ENCODE measurements at regions not wholly inside any gene's neighbourhood (a gene's known extent, or its start where the extent isn't known, plus 50 kb on each side); places are given as distances from the start of the nearest gene placed in this dataset.

DNA sequence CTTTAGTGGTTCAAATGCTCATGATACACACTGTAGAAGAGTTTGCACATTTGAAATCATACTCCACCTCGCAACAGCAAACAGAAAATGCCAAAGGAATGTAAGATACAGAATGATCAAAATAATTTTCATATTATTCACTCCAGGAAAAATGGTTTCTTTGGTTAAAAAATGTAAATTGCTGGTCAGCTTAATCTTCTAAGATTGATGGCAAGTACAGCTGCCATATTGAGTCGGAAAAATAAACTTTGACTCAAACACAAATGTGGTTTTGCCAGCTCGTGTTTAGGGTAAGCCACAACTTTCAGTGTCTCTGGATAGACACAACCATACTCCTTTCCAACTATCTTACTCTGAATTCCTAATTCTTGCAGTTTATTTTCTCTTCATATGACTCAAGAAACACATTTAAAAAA lies 154.9 kb upstream of the SMIM21 start:
- Histone ChIP-seq H3K4me3 (ENCODE audit: low read depth, low read length) (no peak overlapping the region), H3K27ac (ENCODE audit: low read depth, low read length) (no peak overlapping the region), H3K9me3 (ENCODE audit: control insufficient read depth, insufficient read depth, low read length) (no peaks in the 10 kb centered on the region), H3K27me3 (ENCODE audit: control insufficient read depth, insufficient read depth, low read length) (no peaks in the 10 kb centered on the region), H3K4me1 (ENCODE audit: control insufficient read depth, insufficient read depth, low read length) (peaks cover 20% of the 10 kb centered on the region), H3K9ac (ENCODE audit: low read depth, low read length) (no peak overlapping the region), H3K36me3 (ENCODE audit: control insufficient read depth, insufficient read depth, low read length) (no peaks in the 10 kb centered on the region)

DNA sequence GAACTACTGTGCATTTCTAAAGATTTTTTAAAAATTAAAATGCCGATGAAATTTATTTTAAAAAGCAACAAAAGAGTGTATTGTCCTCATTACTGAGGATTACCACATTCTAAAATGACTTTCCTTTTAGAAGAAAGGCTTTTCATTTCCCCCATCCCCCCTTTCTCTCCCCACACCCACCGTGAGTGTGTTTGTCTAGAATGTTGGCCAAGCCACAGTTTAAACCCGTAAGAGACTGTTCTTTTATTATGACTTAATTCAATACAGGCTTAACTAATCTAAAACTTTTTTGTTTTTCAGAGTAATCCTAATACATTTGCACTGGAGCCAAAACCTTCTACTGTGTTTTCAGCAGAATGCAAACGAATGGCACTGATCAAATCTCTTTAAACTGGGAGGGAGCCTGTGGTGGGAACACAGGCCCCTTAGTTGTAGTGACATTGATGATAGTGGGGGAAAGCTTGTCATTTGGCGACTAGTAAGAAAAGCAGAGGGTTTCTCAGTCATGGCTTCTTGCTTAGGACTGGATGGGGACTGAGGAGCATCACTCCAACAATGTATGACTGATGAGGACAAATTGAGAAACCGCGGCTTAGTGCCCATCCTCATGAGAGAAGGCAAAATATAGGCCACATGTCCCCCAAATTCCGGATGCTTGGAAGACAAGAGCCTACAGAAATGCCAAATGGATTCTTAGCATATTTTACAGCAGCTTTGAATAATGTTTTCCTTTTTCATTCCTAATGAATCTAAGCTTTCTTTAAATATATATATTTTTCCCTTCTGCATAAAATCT lies 154.0 kb upstream of the SMIM21 start:
- no peaks in the 10 kb centered on the region for H3K27me3 ChIP-seq (ENCODE audit: control insufficient read depth, insufficient read depth, low read length)
- H3K9me3 ChIP-seq (ENCODE audit: control insufficient read depth, insufficient read depth, low read length) = no peaks in the 10 kb centered on the region
- H3K4me1 ChIP-seq (ENCODE audit: control insufficient read depth, insufficient read depth, low read length) = peaks cover 16% of the 10 kb centered on the region
- H3K27ac ChIP-seq (ENCODE audit: low read depth, low read length) = no peak overlapping the region
- no peak overlapping the region for H3K9ac ChIP-seq (ENCODE audit: low read depth, low read length)
- H3K4me3 ChIP-seq (ENCODE audit: low read depth, low read length) = no peak overlapping the region
- H3K36me3 ChIP-seq (ENCODE audit: control insufficient read depth, insufficient read depth, low read length) = no peaks in the 10 kb centered on the region

DNA sequence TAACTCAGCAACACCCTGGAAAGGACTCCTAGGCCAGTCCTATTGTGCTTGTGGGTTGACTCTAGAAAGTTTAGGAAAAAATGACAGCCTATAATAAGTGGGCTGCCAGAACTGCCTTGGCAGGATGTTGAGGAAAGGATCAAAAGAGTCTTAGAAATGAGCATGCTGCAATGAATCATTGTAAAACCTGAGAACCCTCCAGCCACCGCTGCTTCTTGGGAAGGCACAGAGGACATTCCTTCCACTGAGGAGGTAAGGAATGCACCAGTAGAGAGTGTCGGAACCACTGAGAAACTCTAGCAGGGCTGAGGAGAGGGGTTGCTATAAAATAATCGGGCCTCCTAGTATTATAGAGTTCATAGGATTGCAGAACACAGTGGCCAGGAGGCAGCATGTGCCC lies 146.7 kb upstream of the SMIM21 start:
- H3K27ac ChIP-seq (ENCODE audit: low read depth, low read length) = no peak overlapping the region
- no peaks in the 10 kb centered on the region for H3K4me1 ChIP-seq (ENCODE audit: control insufficient read depth, insufficient read depth, low read length)
- H3K4me3 ChIP-seq (ENCODE audit: low read depth, low read length) = no peak overlapping the region
- H3K27me3 ChIP-seq (ENCODE audit: control insufficient read depth, insufficient read depth, low read length) = no peaks in the 10 kb centered on the region
- H3K9me3 ChIP-seq (ENCODE audit: control insufficient read depth, insufficient read depth, low read length) = no peaks in the 10 kb centered on the region
- no peak overlapping the region for H3K9ac ChIP-seq (ENCODE audit: low read depth, low read length)
- no peaks in the 10 kb centered on the region for H3K36me3 ChIP-seq (ENCODE audit: control insufficient read depth, insufficient read depth, low read length)

DNA sequence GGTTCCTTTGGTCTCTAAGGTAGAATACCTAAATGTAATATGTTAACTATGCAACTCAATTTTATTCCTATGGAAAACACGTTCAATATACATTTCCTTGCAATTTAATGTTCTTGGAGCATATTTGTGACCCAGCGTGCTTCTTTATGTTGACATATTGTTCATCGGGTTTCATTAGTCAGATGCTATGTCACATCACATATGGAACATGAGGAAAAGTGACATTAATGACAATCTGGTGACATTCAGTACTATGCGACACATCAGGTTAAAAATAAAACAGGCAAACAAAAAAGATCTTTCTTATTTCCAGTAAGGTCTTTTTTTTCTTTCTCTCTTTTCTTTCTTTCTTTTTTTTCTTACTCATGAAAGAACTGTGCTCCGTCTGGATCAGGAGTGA lies 135.6 kb upstream of the SMIM21 start:
- no peaks in the 10 kb centered on the region for H3K4me1 ChIP-seq (ENCODE audit: control insufficient read depth, insufficient read depth, low read length)
- no peaks in the 10 kb centered on the region for H3K9me3 ChIP-seq (ENCODE audit: control insufficient read depth, insufficient read depth, low read length)
- H3K27me3 ChIP-seq (ENCODE audit: control insufficient read depth, insufficient read depth, low read length) = no peaks in the 10 kb centered on the region
- H3K9ac ChIP-seq (ENCODE audit: low read depth, low read length) = no peak overlapping the region
- H3K36me3 ChIP-seq (ENCODE audit: control insufficient read depth, insufficient read depth, low read length) = no peaks in the 10 kb centered on the region
- no peak overlapping the region for H3K27ac ChIP-seq (ENCODE audit: low read depth, low read length)
- H3K4me3 ChIP-seq (ENCODE audit: low read depth, low read length) = no peak overlapping the region

DNA sequence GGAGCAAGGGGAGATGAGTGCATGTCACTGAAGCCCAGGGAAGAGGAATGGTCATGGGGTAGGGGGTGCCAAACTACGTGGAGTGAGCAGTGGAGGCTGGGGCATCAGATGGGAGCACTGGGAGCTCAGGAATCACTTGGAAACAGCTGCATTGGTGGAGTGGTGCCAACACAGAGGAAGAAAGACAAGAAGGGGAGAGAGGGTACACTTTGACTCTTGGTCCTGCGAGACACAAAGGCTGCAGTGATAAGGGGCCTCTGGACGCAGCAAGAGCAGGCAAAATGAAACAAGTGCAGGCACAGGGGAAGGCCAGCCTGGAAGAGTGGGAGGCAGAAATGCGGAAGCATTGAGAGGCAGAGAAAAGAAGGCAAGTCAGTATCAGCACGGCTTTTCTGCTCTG lies 134.7 kb upstream of the SMIM21 start:
- Histone ChIP-seq H3K27me3 (ENCODE audit: control insufficient read depth, insufficient read depth, low read length) (no peaks in the 10 kb centered on the region), H3K9me3 (ENCODE audit: control insufficient read depth, insufficient read depth, low read length) (no peaks in the 10 kb centered on the region), H3K9ac (ENCODE audit: low read depth, low read length) (no peak overlapping the region), H3K4me1 (ENCODE audit: control insufficient read depth, insufficient read depth, low read length) (no peaks in the 10 kb centered on the region), H3K36me3 (ENCODE audit: control insufficient read depth, insufficient read depth, low read length) (no peaks in the 10 kb centered on the region), H3K4me3 (ENCODE audit: low read depth, low read length) (no peak overlapping the region), H3K27ac (ENCODE audit: low read depth, low read length) (no peak overlapping the region)

DNA sequence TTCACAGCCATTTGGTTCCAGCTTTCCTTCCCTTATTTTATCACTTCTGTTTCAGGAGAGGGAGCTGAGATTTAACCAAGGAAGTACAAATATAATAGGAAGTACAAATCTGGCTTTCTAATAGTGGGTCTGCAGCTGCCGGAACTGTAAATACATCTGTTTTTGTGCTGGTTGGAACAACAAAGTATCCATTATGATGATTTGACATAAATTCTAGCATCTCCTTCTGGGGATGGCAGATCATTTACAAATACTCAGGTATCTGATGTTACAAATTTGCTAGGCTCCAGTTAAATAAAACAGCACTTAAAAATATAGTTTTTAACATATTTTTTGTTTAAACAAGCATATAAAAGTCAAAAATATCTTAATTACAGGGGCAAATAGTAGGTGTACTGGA lies 131.3 kb upstream of the SMIM21 start:
- no peak overlapping the region for H3K27ac ChIP-seq (ENCODE audit: low read depth, low read length)
- H3K9me3 ChIP-seq (ENCODE audit: control insufficient read depth, insufficient read depth, low read length) = no peaks in the 10 kb centered on the region
- no peaks in the 10 kb centered on the region for H3K36me3 ChIP-seq (ENCODE audit: control insufficient read depth, insufficient read depth, low read length)
- H3K4me3 ChIP-seq (ENCODE audit: low read depth, low read length) = no peak overlapping the region
- H3K27me3 ChIP-seq (ENCODE audit: control insufficient read depth, insufficient read depth, low read length) = no peaks in the 10 kb centered on the region
- H3K4me1 ChIP-seq (ENCODE audit: control insufficient read depth, insufficient read depth, low read length) = peaks cover 16% of the 10 kb centered on the region
- H3K9ac ChIP-seq (ENCODE audit: low read depth, low read length) = no peak overlapping the region

DNA sequence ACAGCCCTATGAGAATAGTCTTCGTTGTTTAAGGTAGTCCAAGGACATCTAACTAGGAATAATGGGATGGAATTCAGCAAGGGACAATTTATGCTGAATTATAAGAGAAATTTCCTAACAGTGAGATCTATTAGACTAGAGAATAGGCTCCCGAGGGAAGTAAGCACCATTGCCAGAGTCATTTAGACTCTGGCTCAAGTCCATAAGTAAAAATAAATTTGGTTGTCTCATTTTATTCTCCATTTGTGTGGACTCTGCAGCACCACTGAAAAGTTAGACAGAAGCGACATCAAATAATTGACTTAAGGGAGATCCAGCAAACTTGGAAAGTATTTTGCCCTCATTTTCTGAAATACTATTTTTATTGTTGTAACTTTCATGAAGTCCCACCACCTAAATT lies 129.3 kb upstream of the SMIM21 start:
- H3K27ac ChIP-seq (ENCODE audit: low read depth, low read length) = no peak overlapping the region
- no peaks in the 10 kb centered on the region for H3K27me3 ChIP-seq (ENCODE audit: control insufficient read depth, insufficient read depth, low read length)
- no peak overlapping the region for H3K4me3 ChIP-seq (ENCODE audit: low read depth, low read length)
- H3K9me3 ChIP-seq (ENCODE audit: control insufficient read depth, insufficient read depth, low read length) = no peaks in the 10 kb centered on the region
- no peak overlapping the region for H3K9ac ChIP-seq (ENCODE audit: low read depth, low read length)
- H3K4me1 ChIP-seq (ENCODE audit: control insufficient read depth, insufficient read depth, low read length) = peaks cover 19% of the 10 kb centered on the region
- H3K36me3 ChIP-seq (ENCODE audit: control insufficient read depth, insufficient read depth, low read length) = no peaks in the 10 kb centered on the region

DNA sequence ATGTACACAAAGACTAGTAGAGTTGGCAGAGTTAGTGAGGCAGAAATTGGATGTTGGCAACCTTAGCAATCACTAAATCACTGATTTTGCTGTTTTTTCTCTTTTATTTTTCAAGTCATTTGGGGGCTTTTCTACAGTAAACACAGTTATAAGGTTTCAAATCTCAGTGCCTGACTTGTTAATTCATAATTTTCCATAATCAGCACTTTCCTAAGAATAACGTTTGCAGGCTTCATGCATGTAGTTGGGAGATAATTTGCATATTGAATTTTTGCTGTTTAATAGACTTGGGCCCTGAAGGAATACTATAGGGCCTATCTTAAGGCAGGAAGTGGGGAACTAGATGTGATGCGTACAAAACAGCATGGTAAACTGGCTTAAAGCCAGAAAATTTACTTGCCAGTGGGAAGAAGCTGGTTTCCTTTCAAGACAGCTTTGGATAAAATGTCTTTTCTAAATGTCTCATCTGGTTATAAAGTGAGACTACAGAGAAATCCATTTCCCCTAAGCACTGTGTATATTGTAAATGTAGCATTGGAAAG lies 127.2 kb upstream of the SMIM21 start:
- no peaks in the 10 kb centered on the region for H3K9me3 ChIP-seq (ENCODE audit: control insufficient read depth, insufficient read depth, low read length)
- H3K4me3 ChIP-seq (ENCODE audit: low read depth, low read length) = no peak overlapping the region
- no peak overlapping the region for H3K9ac ChIP-seq (ENCODE audit: low read depth, low read length)
- peaks cover 19% of the 10 kb centered on the region for H3K4me1 ChIP-seq (ENCODE audit: control insufficient read depth, insufficient read depth, low read length)
- no peak overlapping the region for H3K27ac ChIP-seq (ENCODE audit: low read depth, low read length)
- no peaks in the 10 kb centered on the region for H3K36me3 ChIP-seq (ENCODE audit: control insufficient read depth, insufficient read depth, low read length)
- H3K27me3 ChIP-seq (ENCODE audit: control insufficient read depth, insufficient read depth, low read length) = no peaks in the 10 kb centered on the region

DNA sequence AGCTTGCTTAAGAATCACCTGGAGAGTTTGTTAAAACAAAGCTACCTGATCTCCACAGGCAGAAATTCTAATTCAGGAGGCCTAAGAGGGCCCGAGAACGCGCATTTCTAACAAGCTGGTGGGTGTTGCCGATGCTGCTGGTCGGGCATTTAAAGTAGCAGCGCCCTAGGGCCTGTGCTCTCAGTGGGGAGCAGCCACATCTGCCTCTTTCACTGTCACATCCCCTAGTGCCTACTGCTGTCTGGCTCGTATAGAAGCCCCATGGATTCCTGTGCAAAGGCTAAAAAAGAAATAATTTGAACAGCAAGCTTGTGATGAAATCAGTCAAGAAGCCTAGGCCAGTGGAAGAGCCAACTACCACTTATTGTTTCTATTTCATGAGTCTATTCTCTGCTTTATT lies 126.7 kb upstream of the SMIM21 start:
- Histone ChIP-seq H3K4me1 (ENCODE audit: control insufficient read depth, insufficient read depth, low read length) (peaks cover 19% of the 10 kb centered on the region), H3K27me3 (ENCODE audit: control insufficient read depth, insufficient read depth, low read length) (no peaks in the 10 kb centered on the region), H3K36me3 (ENCODE audit: control insufficient read depth, insufficient read depth, low read length) (no peaks in the 10 kb centered on the region), H3K9me3 (ENCODE audit: control insufficient read depth, insufficient read depth, low read length) (no peaks in the 10 kb centered on the region), H3K4me3 (ENCODE audit: low read depth, low read length) (no peak overlapping the region), H3K9ac (ENCODE audit: low read depth, low read length) (no peak overlapping the region), H3K27ac (ENCODE audit: low read depth, low read length) (no peak overlapping the region)

DNA sequence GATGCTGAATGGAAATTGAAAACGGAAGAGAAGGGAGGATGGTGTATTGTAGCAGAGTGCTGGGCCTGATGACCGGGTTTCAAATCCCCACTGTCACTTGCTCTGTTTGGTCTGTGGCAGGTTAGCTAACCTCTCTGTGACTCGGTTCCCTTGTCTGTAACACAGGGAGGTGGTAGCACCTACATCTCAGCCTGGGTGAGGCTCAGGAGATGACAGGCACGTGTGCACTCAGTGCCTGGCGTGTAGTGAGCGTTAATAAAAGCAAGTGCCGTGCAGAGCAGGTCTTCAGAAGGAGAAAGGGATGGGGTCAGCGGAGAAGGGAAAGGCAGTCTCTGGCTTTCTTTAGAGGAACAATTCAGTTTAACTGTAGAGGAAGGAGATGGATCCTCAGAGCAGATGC lies 125.5 kb upstream of the SMIM21 start:
- Histone ChIP-seq H3K4me1 (ENCODE audit: control insufficient read depth, insufficient read depth, low read length) (peaks cover 19% of the 10 kb centered on the region), H3K36me3 (ENCODE audit: control insufficient read depth, insufficient read depth, low read length) (no peaks in the 10 kb centered on the region), H3K9ac (ENCODE audit: low read depth, low read length) (no peak overlapping the region), H3K27ac (ENCODE audit: low read depth, low read length) (no peak overlapping the region), H3K4me3 (ENCODE audit: low read depth, low read length) (no peak overlapping the region), H3K27me3 (ENCODE audit: control insufficient read depth, insufficient read depth, low read length) (no peaks in the 10 kb centered on the region), H3K9me3 (ENCODE audit: control insufficient read depth, insufficient read depth, low read length) (no peaks in the 10 kb centered on the region)

DNA sequence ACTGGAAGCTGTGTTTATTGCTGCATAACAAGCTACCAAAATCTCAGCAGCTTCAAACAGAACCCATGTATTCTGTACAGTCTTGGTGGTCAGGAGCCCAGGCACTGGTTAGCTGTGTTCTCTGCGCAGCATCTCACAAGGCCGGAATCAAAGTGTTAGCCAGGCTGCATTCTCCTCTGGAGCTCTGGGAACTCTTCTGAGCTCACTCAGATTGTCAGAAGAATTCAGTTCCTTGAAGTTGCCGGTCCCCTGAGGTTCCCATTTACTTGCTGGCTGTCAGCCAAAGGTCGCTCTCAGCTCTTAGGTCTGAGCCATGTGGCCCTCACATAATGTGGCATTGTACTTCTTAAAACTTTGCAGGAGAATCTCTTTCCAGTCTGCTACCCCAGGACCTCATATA lies 123.6 kb upstream of the SMIM21 start:
- H3K36me3 ChIP-seq (ENCODE audit: control insufficient read depth, insufficient read depth, low read length) = no peaks in the 10 kb centered on the region
- no peak overlapping the region for H3K27ac ChIP-seq (ENCODE audit: low read depth, low read length)
- H3K9ac ChIP-seq (ENCODE audit: low read depth, low read length) = no peak overlapping the region
- H3K4me1 ChIP-seq (ENCODE audit: control insufficient read depth, insufficient read depth, low read length) = peaks cover 19% of the 10 kb centered on the region
- no peaks in the 10 kb centered on the region for H3K9me3 ChIP-seq (ENCODE audit: control insufficient read depth, insufficient read depth, low read length)
- no peak overlapping the region for H3K4me3 ChIP-seq (ENCODE audit: low read depth, low read length)
- H3K27me3 ChIP-seq (ENCODE audit: control insufficient read depth, insufficient read depth, low read length) = no peaks in the 10 kb centered on the region
